ENCODE measurements at regions not wholly inside any gene's neighbourhood (a gene's known extent, or its start where the extent isn't known, plus 50 kb on each side); places are given as distances from the start of the nearest gene placed in this dataset.

DNA sequence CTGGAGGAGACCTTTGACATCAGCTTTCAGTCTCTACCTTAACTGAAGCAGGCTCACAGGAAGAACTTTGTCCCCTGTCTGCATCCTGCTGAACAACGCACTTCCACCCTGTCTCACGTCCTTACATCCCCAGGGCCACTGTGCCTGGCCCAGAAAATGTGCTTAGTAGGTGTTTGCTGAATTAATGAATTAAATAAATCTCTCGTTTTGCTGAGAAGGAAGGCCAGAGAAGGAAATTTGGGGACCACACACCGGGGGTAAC lies 54.3 kb upstream of the CREB3L1 start:
- no peaks in the 10 kb centered on the region for H3K9me3 ChIP-seq (replicated peaks in 1 of 3)
- no peak overlapping the region for H3K4me3 ChIP-seq
- H3K4me1 ChIP-seq (replicated peaks in 1 of 2) = no peaks in the 10 kb centered on the region
- DNase-seq = no peak
- no peaks in the 10 kb centered on the region for H3K27me3 ChIP-seq
- H3K36me3 ChIP-seq (replicated peaks in 1 of 2) = no peaks in the 10 kb centered on the region
- intact Hi-C loops (cut with DNase I) = no loop called here
- WGBS, 4 donors = 77 to 86% (median 82%) methylated on average over 4 of the region's 4 CpGs
- no peak overlapping the region for H3K27ac ChIP-seq
- TF ChIP-seq, protein P1, sequence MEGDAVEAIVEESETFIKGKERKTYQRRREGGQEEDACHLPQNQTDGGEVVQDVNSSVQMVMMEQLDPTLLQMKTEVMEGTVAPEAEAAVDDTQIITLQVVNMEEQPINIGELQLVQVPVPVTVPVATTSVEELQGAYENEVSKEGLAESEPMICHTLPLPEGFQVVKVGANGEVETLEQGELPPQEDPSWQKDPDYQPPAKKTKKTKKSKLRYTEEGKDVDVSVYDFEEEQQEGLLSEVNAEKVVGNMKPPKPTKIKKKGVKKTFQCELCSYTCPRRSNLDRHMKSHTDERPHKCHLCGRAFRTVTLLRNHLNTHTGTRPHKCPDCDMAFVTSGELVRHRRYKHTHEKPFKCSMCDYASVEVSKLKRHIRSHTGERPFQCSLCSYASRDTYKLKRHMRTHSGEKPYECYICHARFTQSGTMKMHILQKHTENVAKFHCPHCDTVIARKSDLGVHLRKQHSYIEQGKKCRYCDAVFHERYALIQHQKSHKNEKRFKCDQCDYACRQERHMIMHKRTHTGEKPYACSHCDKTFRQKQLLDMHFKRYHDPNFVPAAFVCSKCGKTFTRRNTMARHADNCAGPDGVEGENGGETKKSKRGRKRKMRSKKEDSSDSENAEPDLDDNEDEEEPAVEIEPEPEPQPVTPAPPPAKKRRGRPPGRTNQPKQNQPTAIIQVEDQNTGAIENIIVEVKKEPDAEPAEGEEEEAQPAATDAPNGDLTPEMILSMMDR (IDR thresholded peaks at IDR 0.05) = no peak
- no peak for TF ChIP-seq POLR2A (IDR thresholded peaks at IDR 0.05)

DNA sequence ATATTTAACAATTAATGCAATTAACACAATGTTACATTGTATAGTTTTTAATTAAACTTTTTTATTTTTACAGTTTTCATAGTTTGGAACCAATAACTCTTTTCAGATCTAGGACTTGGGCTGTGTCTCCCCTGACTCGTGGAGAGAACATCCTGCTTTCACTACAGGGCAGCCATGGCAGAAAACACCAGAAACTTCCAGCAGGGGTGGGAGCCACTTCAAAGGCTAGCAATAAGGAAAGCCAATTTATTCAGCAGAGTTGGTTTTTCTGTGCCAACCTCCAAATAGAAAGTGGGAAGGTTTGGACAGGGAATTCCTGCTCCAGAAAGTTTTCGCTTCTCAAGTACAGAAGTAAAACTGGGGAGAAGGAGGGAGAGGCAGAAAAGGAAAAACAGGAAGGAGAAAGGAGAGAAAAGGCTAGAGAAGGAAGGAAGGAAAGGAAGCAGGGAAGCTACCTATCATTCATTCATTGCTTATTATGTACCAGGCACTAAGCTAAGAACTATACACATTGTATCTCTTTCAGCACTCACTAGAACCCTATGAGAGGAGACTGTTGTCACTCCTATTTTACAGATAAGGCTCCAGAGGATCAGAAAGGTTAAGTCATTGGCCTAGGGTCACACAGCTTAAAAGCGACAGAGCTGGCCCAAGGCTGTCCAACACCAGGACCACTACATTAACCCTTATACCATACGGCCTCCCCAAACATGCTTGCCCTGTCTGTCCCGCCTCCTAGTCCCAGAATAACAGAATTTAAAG lies 54.8 kb upstream of the CREB3L1 start:
- TF ChIP-seq, protein P1 (IDR thresholded peaks at IDR 0.05) = no peak
- TF ChIP-seq POLR2A (IDR thresholded peaks at IDR 0.05) = no peak
- 71 to 76% (median 71%) methylated on average over 5 of the region's 5 CpGs for WGBS, 4 donors

DNA sequence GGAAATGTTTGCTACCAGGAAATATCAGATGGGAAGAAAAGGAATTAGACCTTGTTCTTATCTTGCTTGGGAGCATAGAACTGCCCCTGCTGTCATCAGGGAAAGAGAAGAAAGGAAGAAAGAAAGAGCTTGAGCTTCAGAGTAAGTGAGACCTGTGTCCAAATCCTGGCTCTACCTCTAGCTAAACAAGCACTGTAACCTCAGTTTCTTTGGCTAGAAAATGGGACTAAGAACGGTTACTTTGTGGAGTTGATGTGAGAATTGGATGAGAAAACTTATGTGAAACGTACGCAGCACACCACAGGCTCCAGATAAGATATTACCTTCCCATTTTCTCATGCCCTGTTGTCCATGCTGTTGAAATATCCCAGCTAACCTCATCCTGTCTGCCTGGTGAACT lies 57.1 kb upstream of the CREB3L1 start:
- intact Hi-C loops (cut with DNase I) = no loop called here
- H3K27ac ChIP-seq = no peak overlapping the region
- H3K4me3 ChIP-seq = no peak overlapping the region
- no peaks in the 10 kb centered on the region for H3K4me1 ChIP-seq (replicated peaks in 1 of 2)
- WGBS, 4 donors = 88 to 93% (median 91%) methylated on average over 3 of the region's 3 CpGs
- no peaks in the 10 kb centered on the region for H3K9me3 ChIP-seq (replicated peaks in 1 of 3)
- no peaks in the 10 kb centered on the region for H3K36me3 ChIP-seq (replicated peaks in 1 of 2)
- no peak for TF ChIP-seq POLR2A (IDR thresholded peaks at IDR 0.05)
- TF ChIP-seq, protein P1 (IDR thresholded peaks at IDR 0.05) = no peak
- no peak for DNase-seq
- H3K27me3 ChIP-seq = no peaks in the 10 kb centered on the region

More for the DNA sequence above, 54.8 kb upstream of the CREB3L1 start:
- DNase-seq = no peak
- Histone ChIP-seq H3K4me3 (no peak overlapping the region), H3K36me3 (replicated peaks in 1 of 2) (no peaks in the 10 kb centered on the region), H3K9me3 (replicated peaks in 1 of 3) (no peaks in the 10 kb centered on the region), H3K27me3 (no peaks in the 10 kb centered on the region), H3K4me1 (replicated peaks in 1 of 2) (no peaks in the 10 kb centered on the region), H3K27ac (no peak overlapping the region)
- intact Hi-C loops (cut with DNase I) = no loop called here

DNA sequence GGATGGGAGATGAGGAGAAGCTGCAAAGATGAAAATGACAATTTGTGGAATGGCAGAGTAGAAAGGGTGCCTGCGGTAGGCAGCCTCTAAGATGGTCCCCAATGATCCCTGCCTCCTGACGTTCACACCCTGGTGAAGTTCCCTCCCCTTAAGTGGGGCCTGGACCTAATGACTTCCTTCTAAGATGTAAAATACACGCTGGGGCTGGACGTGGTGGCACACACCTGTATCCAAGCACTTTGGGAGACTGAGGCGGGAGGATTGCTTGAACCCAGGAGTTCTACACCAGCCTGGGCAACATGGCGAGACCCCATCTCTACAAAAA lies 60.7 kb upstream of the CREB3L1 start:
- no peaks in the 10 kb centered on the region for H3K4me1 ChIP-seq (replicated peaks in 1 of 2)
- intact Hi-C loops (cut with DNase I) = no loop called here
- H3K4me3 ChIP-seq = no peak overlapping the region
- H3K27ac ChIP-seq = no peak overlapping the region
- no peaks in the 10 kb centered on the region for H3K9me3 ChIP-seq (replicated peaks in 1 of 3)
- peak in 1 of 7 donors; percentile 27 for DNase-seq
- no peak for TF ChIP-seq POLR2A (IDR thresholded peaks at IDR 0.05)
- TF ChIP-seq, protein P1 (IDR thresholded peaks at IDR 0.05) = no peak
- 81 to 93% (median 85%) methylated on average over 4 to 6 of the region's 6 CpGs for WGBS, 4 donors
- no peaks in the 10 kb centered on the region for H3K27me3 ChIP-seq
- H3K36me3 ChIP-seq (replicated peaks in 1 of 2) = no peaks in the 10 kb centered on the region

Measured in adrenal gland (tissue), 9 donors.